RWPE2 (cell line): ENCODE measurements at regions not wholly inside any gene's neighbourhood (a gene's known extent, or its start where the extent isn't known, plus 50 kb on each side); places are given as distances from the start of the nearest gene placed in this dataset.

ENCODE experiments used
- ATAC-seq: fragments of 200-7000 bp; cut with Tn5 transposase; 3 replicates; pipeline ENCODE4 v1.9.1; 2021; ENCODE audit warnings: low read depth
- DNase-seq: peaks from one replicate; pipeline ENCODE4 v3.0.0-alpha.2; 2020; ENCODE audit warnings: low spot score
- H3K27ac ChIP-seq: fragments of 450-650 bp; 2 replicates; pipeline ENCODE4 v1.5.1; 2017; ENCODE audit warnings: mild to moderate bottlenecking; ENCODE audit not compliant: poor library complexity, severe bottlenecking
- H3K27me3 ChIP-seq: fragments of 250-450 bp; sonication (Bioruptor Pico); 2 replicates; pipeline ENCODE4 v1.5.1; 2021; ENCODE audit warnings: mild to moderate bottlenecking, moderate library complexity; ENCODE audit not compliant: insufficient read depth, poor library complexity, severe bottlenecking
- H3K36me3 ChIP-seq: fragments of 250-450 bp; sonication (Bioruptor Pico); 2 replicates; pipeline ENCODE4 v1.5.1; 2020; ENCODE audit warnings: low read depth, mild to moderate bottlenecking, moderate library complexity
- H3K4me1 ChIP-seq: fragments of 250-450 bp; sonication (Bioruptor Pico); 2 replicates; pipeline ENCODE4 v1.5.1; 2021; ENCODE audit warnings: mild to moderate bottlenecking, moderate library complexity; ENCODE audit not compliant: insufficient read depth, poor library complexity, severe bottlenecking
- H3K4me3 ChIP-seq: fragments of 250-450 bp; sonication (Bioruptor Pico); 2 replicates; pipeline ENCODE4 v1.5.1; 2021; ENCODE audit warnings: mild to moderate bottlenecking, moderate library complexity; ENCODE audit not compliant: severe bottlenecking
- H3K9me3 ChIP-seq: fragments of 250-450 bp; sonication (Bioruptor Pico); 2 replicates; pipeline ENCODE4 v1.5.1; 2021; ENCODE audit warnings: mild to moderate bottlenecking, moderate library complexity; ENCODE audit not compliant: severe bottlenecking
- CTCF ChIP-seq: fragments of 450-650 bp; IDR thresholded peaks from one replicate; pipeline ENCODE4 v1.5.1; 2017; ENCODE audit warnings: mild to moderate bottlenecking, moderate library complexity; ENCODE audit not compliant: poor library complexity, severe bottlenecking

GRCh38 chr15:58298879-58299850 lies 132.6 kb upstream of the LIPC start:
- no peak overlapping the region for H3K4me3 ChIP-seq
- H3K9me3 ChIP-seq, result peaks cover 4% of the 10 kb centered on the region
- no peak for TF ChIP-seq CTCF
- no peak for DNase-seq
- H3K4me1 ChIP-seq, result no peaks in the 10 kb centered on the region
- H3K27me3 ChIP-seq, result no peaks in the 10 kb centered on the region
- H3K36me3 ChIP-seq, result no peaks in the 10 kb centered on the region
- ATAC-seq, result no peak
- H3K27ac ChIP-seq, result no peak overlapping the region

GRCh38 chr15:58302832-58303231 lies 129.0 kb upstream of the LIPC start:
- TF ChIP-seq CTCF, result no peak

GRCh38 chr15:58303236-58303635 lies 128.6 kb upstream of the LIPC start:
- H3K4me3 ChIP-seq, result no peak overlapping the region
- H3K4me1 ChIP-seq, result peaks cover 12% of the 10 kb centered on the region
- no peaks in the 10 kb centered on the region for H3K9me3 ChIP-seq
- no peak for TF ChIP-seq CTCF
- H3K36me3 ChIP-seq, result no peaks in the 10 kb centered on the region
- no peak for ATAC-seq
- DNase-seq, result no peak
- H3K27me3 ChIP-seq, result no peaks in the 10 kb centered on the region
- H3K27ac ChIP-seq, result no peak overlapping the region

More at GRCh38 chr15:58302832-58303231, 129.0 kb upstream of the LIPC start:
- ATAC-seq, result no peak
- H3K4me1 ChIP-seq, result peaks cover 12% of the 10 kb centered on the region
- no peak overlapping the region for H3K4me3 ChIP-seq
- H3K27ac ChIP-seq, result no peak overlapping the region
- no peaks in the 10 kb centered on the region for H3K27me3 ChIP-seq
- H3K36me3 ChIP-seq, result no peaks in the 10 kb centered on the region
- no peak for DNase-seq
- no peaks in the 10 kb centered on the region for H3K9me3 ChIP-seq

- no peak for TF ChIP-seq CTCF
- ATAC-seq, result peak; percentile 29; the same call in 2 of the 3 replicates
- Histone ChIP-seq H3K36me3 (no peaks in the 10 kb centered on the region), H3K4me3 (no peak overlapping the region), H3K4me1 (peaks cover 12% of the 10 kb centered on the region), H3K27me3 (no peaks in the 10 kb centered on the region), H3K9me3 (no peaks in the 10 kb centered on the region), H3K27ac (peak overlapping the region; percentile 2)
- no peak for DNase-seq
These were observed 125.0 kb upstream of the LIPC start for GRCh38 chr15:58306591-58307312.
